BLaER1 (cell line): ENCODE measurements at regions not wholly inside any gene's neighbourhood (a gene's known extent, or its start where the extent isn't known, plus 50 kb on each side); places are given as distances from the start of the nearest gene placed in this dataset.

Experiments
- H3K27ac ChIP-seq: shearing (Covaris generic); formaldehyde crosslinking; 2 replicates; pipeline ENCODE4 v1.8.1; 2022
- H3K27me3 ChIP-seq: shearing (Covaris generic); formaldehyde crosslinking; 2 replicates; pipeline ENCODE4 v1.8.1; 2022
- H3K36me3 ChIP-seq: shearing (Covaris generic); formaldehyde crosslinking; 2 replicates; pipeline ENCODE4 v1.8.1; 2022
- H3K4me1 ChIP-seq: shearing (Covaris generic); formaldehyde crosslinking; 2 replicates; pipeline ENCODE4 v1.8.1; 2022
- H3K4me2 ChIP-seq: shearing (Covaris generic); formaldehyde crosslinking; 2 replicates; pipeline ENCODE4 v1.8.1; 2022
- H3K4me3 ChIP-seq: shearing (Covaris generic); formaldehyde crosslinking; 2 replicates; pipeline ENCODE4 v1.8.1; 2022
- H3K9ac ChIP-seq: shearing (Covaris generic); formaldehyde crosslinking; 2 replicates; pipeline ENCODE4 v1.8.1; 2022
- H3K9me3 ChIP-seq: shearing (Covaris generic); formaldehyde crosslinking; 2 replicates; pipeline ENCODE4 v1.8.1; 2022
- H4K20me1 ChIP-seq: shearing (Covaris generic); formaldehyde crosslinking; 2 replicates; pipeline ENCODE4 v1.8.1; 2022
- Cebpa-rat ChIP-seq: shearing (Covaris generic); IDR thresholded peaks from 2 replicates; pipeline ENCODE4 v1.8.1; 2022

GRCh38 chr2:146229508-146230155, 1615.2 kb upstream of the ACVR2A start:
- no peak for TF ChIP-seq Cebpa-rat
- no peaks in the 10 kb centered on the region for H3K27me3 ChIP-seq

DNA sequence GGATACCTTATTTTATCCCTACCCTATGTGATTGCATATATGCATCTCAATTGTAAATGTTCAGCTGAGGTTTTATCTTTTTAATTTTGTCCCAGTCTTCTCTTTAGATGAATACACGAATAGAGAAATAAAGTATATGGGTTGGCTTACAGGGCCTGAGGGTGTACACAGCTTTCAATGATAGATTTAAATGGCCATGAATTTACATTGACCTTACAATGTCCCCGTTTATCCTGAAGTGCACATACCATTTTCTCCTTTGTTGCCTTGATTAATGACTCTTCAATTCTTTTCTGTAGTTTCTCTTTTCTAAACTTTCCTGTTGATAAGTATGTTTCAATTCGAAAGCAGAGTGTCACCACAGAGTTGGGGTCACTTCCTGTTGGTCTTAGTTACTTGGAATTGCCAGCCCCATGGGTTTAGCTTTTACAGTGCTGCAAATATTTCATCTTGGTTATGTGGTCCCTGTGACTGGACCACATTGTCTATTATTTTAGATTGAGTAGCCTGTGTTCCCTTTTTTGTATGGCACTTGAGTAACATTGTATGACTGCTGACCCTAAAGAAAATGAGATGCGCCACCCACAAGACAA, 1616.3 kb upstream of the ACVR2A start:
- Histone ChIP-seq H3K9ac (no peak overlapping the region), H3K4me2 (no peak overlapping the region), H4K20me1 (no peaks in the 10 kb centered on the region), H3K27ac (no peak overlapping the region), H3K4me1 (no peaks in the 10 kb centered on the region), H3K36me3 (no peaks in the 10 kb centered on the region), H3K9me3 (no peaks in the 10 kb centered on the region), H3K27me3 (no peaks in the 10 kb centered on the region), H3K4me3 (no peak overlapping the region)
- TF ChIP-seq Cebpa-rat, result no peak

More at GRCh38 chr2:146229508-146230155, 1615.2 kb upstream of the ACVR2A start:
- no peak overlapping the region for H3K27ac ChIP-seq
- H4K20me1 ChIP-seq, result no peaks in the 10 kb centered on the region
- no peaks in the 10 kb centered on the region for H3K4me1 ChIP-seq
- no peak overlapping the region for H3K4me2 ChIP-seq
- H3K36me3 ChIP-seq, result no peaks in the 10 kb centered on the region
- H3K4me3 ChIP-seq, result no peak overlapping the region
- H3K9me3 ChIP-seq, result no peaks in the 10 kb centered on the region
- H3K9ac ChIP-seq, result no peak overlapping the region

GRCh38 chr2:146228020-146228393, 1616.8 kb upstream of the ACVR2A start:
- H3K9ac ChIP-seq, result no peak overlapping the region
- H3K9me3 ChIP-seq, result no peaks in the 10 kb centered on the region
- no peaks in the 10 kb centered on the region for H4K20me1 ChIP-seq
- no peak for TF ChIP-seq Cebpa-rat
- no peak overlapping the region for H3K4me2 ChIP-seq
- H3K27me3 ChIP-seq, result no peaks in the 10 kb centered on the region
- H3K36me3 ChIP-seq, result no peaks in the 10 kb centered on the region
- H3K4me1 ChIP-seq, result no peaks in the 10 kb centered on the region
- H3K27ac ChIP-seq, result no peak overlapping the region
- H3K4me3 ChIP-seq, result no peak overlapping the region

DNA sequence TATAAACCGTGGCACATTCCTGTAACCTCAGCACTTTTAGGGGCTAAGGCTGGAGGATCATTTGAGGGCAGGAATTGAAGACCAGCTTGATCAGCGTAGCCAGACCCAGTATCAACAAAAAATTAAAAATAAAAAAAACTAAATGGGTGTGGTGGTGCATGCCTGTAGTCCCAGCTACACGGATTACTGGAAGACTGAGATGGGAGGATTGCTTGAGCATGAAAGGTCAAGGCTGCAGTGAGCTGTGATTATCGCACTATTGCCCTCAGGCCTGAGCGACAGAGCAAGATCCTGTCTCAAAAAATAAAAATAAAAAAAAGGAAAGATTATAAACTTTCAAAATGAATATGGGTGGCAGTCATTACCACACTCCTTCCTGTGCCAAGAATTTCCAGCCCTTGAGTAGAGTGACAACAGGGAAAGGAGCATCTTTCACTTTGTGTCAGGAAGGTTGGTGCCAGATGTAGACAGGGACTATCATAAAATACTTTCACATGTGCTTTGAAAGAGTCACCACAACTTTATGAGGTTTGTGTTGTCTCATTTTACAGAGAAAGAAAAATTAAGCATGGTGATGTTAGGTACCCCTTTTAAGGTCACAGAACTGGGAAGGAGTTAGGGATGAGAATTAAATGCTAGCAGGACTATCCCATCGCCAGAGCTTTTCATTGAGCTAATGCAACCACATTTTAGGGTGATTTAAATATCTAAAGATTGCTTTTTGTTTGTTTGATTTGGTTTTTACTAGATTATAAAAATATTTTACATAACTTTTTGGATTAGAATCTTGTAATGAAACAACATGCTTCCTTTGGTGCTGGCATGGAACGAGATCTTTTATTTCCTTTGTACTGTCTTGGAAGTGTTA, 1617.4 kb upstream of the ACVR2A start:
- Histone ChIP-seq H3K9ac (no peak overlapping the region), H3K27ac (no peak overlapping the region), H4K20me1 (no peaks in the 10 kb centered on the region), H3K4me1 (no peaks in the 10 kb centered on the region), H3K36me3 (no peaks in the 10 kb centered on the region), H3K4me2 (no peak overlapping the region), H3K4me3 (no peak overlapping the region), H3K27me3 (no peaks in the 10 kb centered on the region), H3K9me3 (no peaks in the 10 kb centered on the region)
- TF ChIP-seq Cebpa-rat, result no peak

- H3K9ac ChIP-seq, result no peak overlapping the region
- no peaks in the 10 kb centered on the region for H4K20me1 ChIP-seq
- H3K27ac ChIP-seq, result no peak overlapping the region
- TF ChIP-seq Cebpa-rat, result no peak
- no peaks in the 10 kb centered on the region for H3K36me3 ChIP-seq
- H3K27me3 ChIP-seq, result no peaks in the 10 kb centered on the region
- H3K4me3 ChIP-seq, result no peak overlapping the region
- no peaks in the 10 kb centered on the region for H3K9me3 ChIP-seq
- H3K4me2 ChIP-seq, result no peak overlapping the region
- no peaks in the 10 kb centered on the region for H3K4me1 ChIP-seq
Measured at GRCh38 chr2:146226077-146226476, 1618.8 kb upstream of the ACVR2A start.

- H3K4me2 ChIP-seq, result no peak overlapping the region
- H3K9ac ChIP-seq, result no peak overlapping the region
- no peak overlapping the region for H3K4me3 ChIP-seq
- H3K27ac ChIP-seq, result no peak overlapping the region
- H3K36me3 ChIP-seq, result no peaks in the 10 kb centered on the region
- no peaks in the 10 kb centered on the region for H3K4me1 ChIP-seq
- no peak for TF ChIP-seq Cebpa-rat
- no peaks in the 10 kb centered on the region for H3K9me3 ChIP-seq
- no peaks in the 10 kb centered on the region for H4K20me1 ChIP-seq
- no peaks in the 10 kb centered on the region for H3K27me3 ChIP-seq
Measured at GRCh38 chr2:146221826-146222225, 1623.0 kb upstream of the ACVR2A start.

GRCh38 chr2:146220957-146221356, 1623.9 kb upstream of the ACVR2A start:
- H3K27me3 ChIP-seq, result no peaks in the 10 kb centered on the region
- no peak overlapping the region for H3K27ac ChIP-seq
- H3K4me2 ChIP-seq, result no peak overlapping the region
- no peak overlapping the region for H3K4me3 ChIP-seq
- H3K9ac ChIP-seq, result no peak overlapping the region
- no peaks in the 10 kb centered on the region for H4K20me1 ChIP-seq
- no peaks in the 10 kb centered on the region for H3K9me3 ChIP-seq
- H3K36me3 ChIP-seq, result no peaks in the 10 kb centered on the region
- TF ChIP-seq Cebpa-rat, result no peak
- no peaks in the 10 kb centered on the region for H3K4me1 ChIP-seq

DNA sequence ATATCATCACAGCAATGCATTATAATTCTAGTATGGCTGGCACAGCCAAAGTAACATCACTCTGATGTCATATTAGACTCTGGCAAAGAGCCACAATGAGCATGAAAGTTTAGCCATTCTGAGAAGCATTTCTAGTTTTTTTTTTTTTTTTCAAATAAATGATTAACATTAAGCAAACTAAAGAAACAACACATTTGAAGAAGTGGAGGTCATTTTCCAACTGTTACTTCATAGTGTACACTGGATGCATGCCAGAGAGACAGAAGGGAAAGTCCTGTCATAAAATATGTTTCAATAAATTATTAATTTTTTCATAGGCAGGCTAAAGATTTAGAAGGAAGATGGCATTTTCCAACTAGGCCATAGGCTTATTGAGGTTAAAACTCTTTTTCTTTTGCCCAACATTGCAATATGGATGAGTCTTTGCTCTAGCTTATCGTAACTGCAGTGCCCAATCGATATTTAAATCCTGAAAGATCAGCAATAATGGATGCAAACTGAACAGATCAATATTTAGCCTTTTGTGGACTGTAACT, 1630.4 kb upstream of the ACVR2A start:
- no peak overlapping the region for H3K4me2 ChIP-seq
- no peak for TF ChIP-seq Cebpa-rat

GRCh38 chr2:146213674-146214073, 1631.2 kb upstream of the ACVR2A start:
- Histone ChIP-seq H3K27me3 (no peaks in the 10 kb centered on the region), H4K20me1 (no peaks in the 10 kb centered on the region), H3K4me2 (no peak overlapping the region), H3K27ac (no peak overlapping the region), H3K4me1 (no peaks in the 10 kb centered on the region), H3K9me3 (no peaks in the 10 kb centered on the region), H3K4me3 (no peak overlapping the region), H3K36me3 (no peaks in the 10 kb centered on the region), H3K9ac (no peak overlapping the region)
- no peak for TF ChIP-seq Cebpa-rat

More for the DNA sequence above, 1630.4 kb upstream of the ACVR2A start:
- Histone ChIP-seq H4K20me1 (no peaks in the 10 kb centered on the region), H3K9me3 (no peaks in the 10 kb centered on the region), H3K36me3 (no peaks in the 10 kb centered on the region), H3K27me3 (no peaks in the 10 kb centered on the region), H3K4me1 (no peaks in the 10 kb centered on the region), H3K4me3 (no peak overlapping the region), H3K9ac (no peak overlapping the region), H3K27ac (no peak overlapping the region)

DNA sequence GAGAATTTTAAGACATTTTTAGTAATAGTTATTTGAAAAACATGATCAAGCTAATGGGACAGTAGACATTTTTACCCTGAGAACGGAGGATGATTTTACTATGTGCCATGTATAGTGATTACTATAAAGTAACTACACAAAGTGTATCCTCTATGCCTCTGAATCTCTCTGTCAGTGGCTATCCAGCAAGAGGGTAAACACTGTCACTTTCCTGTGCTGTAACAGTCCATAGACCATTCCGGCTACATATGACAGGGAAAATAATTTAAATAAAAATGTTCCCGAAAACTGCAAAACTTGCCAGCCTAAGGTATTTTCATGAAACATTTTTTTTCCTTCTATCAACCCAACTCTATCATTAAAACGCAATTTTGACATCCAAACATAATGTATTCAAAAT, 1632.2 kb upstream of the ACVR2A start:
- Histone ChIP-seq H3K27me3 (no peaks in the 10 kb centered on the region), H3K4me3 (no peak overlapping the region), H3K27ac (no peak overlapping the region), H3K4me2 (no peak overlapping the region), H3K36me3 (no peaks in the 10 kb centered on the region), H3K9ac (no peak overlapping the region), H4K20me1 (no peaks in the 10 kb centered on the region), H3K4me1 (no peaks in the 10 kb centered on the region), H3K9me3 (no peaks in the 10 kb centered on the region)
- no peak for TF ChIP-seq Cebpa-rat
